ENCODE measurements at regions not wholly inside any gene's neighbourhood (a gene's known extent, or its start where the extent isn't known, plus 50 kb on each side); places are given as distances from the start of the nearest gene placed in this dataset.

- DNase-seq = no peak
Measured at GRCh38 chr3:117632191-117632590, 922.6 kb downstream of the TUSC7 start.

GRCh38 chr3:117633207-117633606 lies 923.6 kb downstream of the TUSC7 start:
- no peak for DNase-seq

- DNase-seq = no peak
Measured at GRCh38 chr3:117637666-117638065, 928.1 kb downstream of the TUSC7 start.

- DNase-seq = no peak
Measured at GRCh38 chr3:117644203-117644602, 934.6 kb downstream of the TUSC7 start.

- DNase-seq = no peak
Measured at GRCh38 chr3:117645561-117646242, 936.1 kb downstream of the TUSC7 start.

GRCh38 chr3:117647435-117647834 lies 937.9 kb downstream of the TUSC7 start:
- no peak for DNase-seq

- DNase-seq = no peak
Measured at GRCh38 chr3:117651246-117651645, 941.7 kb downstream of the TUSC7 start.

- no peak for DNase-seq
Measured at GRCh38 chr3:117656391-117656790, 946.8 kb downstream of the TUSC7 start.

GRCh38 chr3:117657278-117657677 lies 947.7 kb downstream of the TUSC7 start:
- DNase-seq = no peak

- no peak for DNase-seq
Measured at GRCh38 chr3:117660941-117661817, 951.6 kb downstream of the TUSC7 start.

- no peak for DNase-seq
Measured at GRCh38 chr3:117661818-117662095, 952.2 kb downstream of the TUSC7 start.

GRCh38 chr3:117665296-117665695 lies 955.7 kb downstream of the TUSC7 start:
- no peak for DNase-seq

- DNase-seq = no peak
Measured at GRCh38 chr3:117666325-117666724, 956.7 kb downstream of the TUSC7 start.

- no peak for DNase-seq
Measured at GRCh38 chr3:117666812-117667211, 957.2 kb downstream of the TUSC7 start.

- DNase-seq = no peak
Measured at GRCh38 chr3:117669774-117670173, 960.2 kb downstream of the TUSC7 start.

- no peak for DNase-seq
Measured at GRCh38 chr3:117671722-117672318, 962.2 kb downstream of the TUSC7 start.

GRCh38 chr3:117674321-117674720 lies 964.7 kb downstream of the TUSC7 start:
- DNase-seq = no peak

GRCh38 chr3:117681619-117682018 lies 972.0 kb downstream of the TUSC7 start:
- DNase-seq = no peak

GRCh38 chr3:117687096-117687495 lies 977.5 kb downstream of the TUSC7 start:
- no peak for DNase-seq

GRCh38 chr3:117688583-117688982 lies 979.0 kb downstream of the TUSC7 start:
- no peak for DNase-seq

GRCh38 chr3:117691526-117691925 lies 981.9 kb downstream of the TUSC7 start:
- DNase-seq = no peak

- no peak for DNase-seq
Measured at GRCh38 chr3:117692416-117692995, 982.9 kb downstream of the TUSC7 start.

- no peak for DNase-seq
Measured at GRCh38 chr3:117695321-117695720, 985.7 kb downstream of the TUSC7 start.
